K562 (cell line): ENCODE measurements at regions not wholly inside any gene's neighbourhood (a gene's known extent, or its start where the extent isn't known, plus 50 kb on each side); places are given as distances from the start of the nearest gene placed in this dataset.

ENCODE experiments used
- C11orf30 ChIP-seq: fragments of 450-650 bp; IDR thresholded peaks from 2 replicates; pipeline ENCODE4 v1.6.1; 2016; ENCODE audit warnings: low read depth, mild to moderate bottlenecking
- CREM ChIP-seq: IDR thresholded peaks from 2 replicates; pipeline ENCODE4 v1.6.1; 2014; ENCODE audit warnings: antibody characterized with exemption, low read depth
- CTBP1 ChIP-seq: fragments of 450-650 bp; IDR thresholded peaks from 2 replicates; pipeline ENCODE4 v1.6.1; 2016; ENCODE audit warnings: borderline replicate concordance
- EP300 ChIP-seq: IDR thresholded peaks from 2 replicates; pipeline ENCODE4 v1.6.1; 2012; ENCODE audit warnings: low read length, improper control_type of control experiment
- ERF ChIP-seq: fragments of 450-650 bp; formaldehyde crosslinking; IDR thresholded peaks from 2 replicates; pipeline ENCODE4 v1.4.0; 2020; ENCODE audit warnings: mild to moderate bottlenecking, mixed read lengths
- ETV1 ChIP-seq: fragments of 450-650 bp; conservative IDR thresholded peaks from 2 replicates; pipeline ENCODE4 v1.6.1; 2016; ENCODE audit warnings: missing genetic modification characterization, control low read depth, low read depth, missing compliant biosample characterization
- HBP1 ChIP-seq: fragments of 450-650 bp; formaldehyde crosslinking; IDR thresholded peaks from 2 replicates; pipeline ENCODE4 v1.4.0; 2022; ENCODE audit warnings: missing genetic modification characterization
- IRF2 ChIP-seq: sonication (generic); formaldehyde crosslinking; IDR thresholded peaks from 2 replicates; pipeline ENCODE4 v1.8.1; 2022; ENCODE audit warnings: mild to moderate bottlenecking, missing genetic modification reagents
- JUND ChIP-seq, 2 experiments: IDR thresholded peaks; 2 replicates in 1 of 2; 3 replicates in 1 of 2; pipeline ENCODE4 v1.6.1; 2011; ENCODE audit warnings: borderline replicate concordance in 2 of 2, low read depth in 2 of 2, low read length in 2 of 2, improper control_type of control experiment in 1 of 2, missing biosample characterization in 1 of 2, missing genetic modification characterization in 1 of 2, missing genetic modification reagents in 1 of 2
- MAFK ChIP-seq: IDR thresholded peaks from 2 replicates; pipeline ENCODE4 v1.6.1; 2011; ENCODE audit warnings: low read length, improper control_type of control experiment
- MXI1 ChIP-seq: IDR thresholded peaks from 2 replicates; pipeline ENCODE4 v1.6.1; 2011; ENCODE audit warnings: low read depth, mild to moderate bottlenecking, improper control_type of control experiment, low read length
- NR4A1 ChIP-seq, 2 experiments: fragments of 250-450 bp in 1 of 2; fragments of 450-650 bp in 1 of 2; sonication (Bioruptor Pico) in 1 of 2; IDR thresholded peaks; 2 replicates each; pipeline versions ENCODE4 v1.4.0 to v1.6.1; 2016 to 2020; ENCODE audit warnings: mild to moderate bottlenecking in 2 of 2, missing compliant biosample characterization in 1 of 2, missing genetic modification characterization in 1 of 2, moderate library complexity in 1 of 2
- PHTF2 ChIP-seq: fragments of 250-450 bp; sonication (Bioruptor Pico); IDR thresholded peaks from 2 replicates; pipeline ENCODE4 v1.5.0; 2021; ENCODE audit warnings: mild to moderate bottlenecking
- RBM14 ChIP-seq: fragments of 200-400 bp; formaldehyde crosslinking; IDR thresholded peaks from 2 replicates; pipeline ENCODE4 v1.6.1; 2018; ENCODE audit warnings: low read depth, mild to moderate bottlenecking, low read length, moderate library complexity, borderline replicate concordance; ENCODE audit not compliant: insufficient read depth
- SMARCA5 ChIP-seq: fragments of 450-650 bp; IDR thresholded peaks from 2 replicates; pipeline ENCODE4 v1.6.1; 2016
- SRSF3 ChIP-seq: fragments of 200-400 bp; formaldehyde crosslinking; IDR thresholded peaks from 2 replicates; pipeline ENCODE4 v1.6.1; 2016; ENCODE audit warnings: mild to moderate bottlenecking, low read length, moderate library complexity; ENCODE audit not compliant: insufficient read depth
- STAT6 ChIP-seq: sonication (generic); formaldehyde crosslinking; IDR thresholded peaks from 2 replicates; pipeline ENCODE4 v1.8.1; 2023; ENCODE audit warnings: mild to moderate bottlenecking, missing genetic modification reagents
- TAL1 ChIP-seq: fragments of 450-650 bp; IDR thresholded peaks from 2 replicates; pipeline ENCODE4 v1.6.1; 2016; ENCODE audit warnings: mild to moderate bottlenecking
- TBL1XR1 ChIP-seq, 2 experiments: IDR thresholded peaks; 2 replicates each; pipeline ENCODE4 v1.6.1; 2012; ENCODE audit warnings: improper control_type of control experiment in 2 of 2, low read length in 2 of 2, mild to moderate bottlenecking in 1 of 2
- TBP ChIP-seq: optimal IDR thresholded peaks from 2 replicates; pipeline ENCODE3; 2011; ENCODE audit warnings: low read depth, low read length, improper control_type of control experiment
- VEZF1 ChIP-seq: fragments of 200-800 bp; sonication (Bioruptor generic); IDR thresholded peaks from 2 replicates; pipeline ENCODE4 v1.6.1; 2017; ENCODE audit warnings: missing genetic modification characterization, missing compliant biosample characterization
- ZFP36 ChIP-seq: fragments of 150-350 bp; IDR thresholded peaks from 2 replicates; pipeline ENCODE4 v1.6.1; 2018; ENCODE audit warnings: low read length, low read depth; ENCODE audit not compliant: partially characterized antibody
- ZNF3 ChIP-seq: fragments of 250-450 bp; sonication (Bioruptor Pico); IDR thresholded peaks from 2 replicates; pipeline ENCODE4 v1.5.0; 2021; ENCODE audit warnings: mild to moderate bottlenecking, moderate library complexity
- ZNF586 ChIP-seq: fragments of 450-650 bp; formaldehyde crosslinking; conservative IDR thresholded peaks from 2 replicates; pipeline ENCODE4 v1.4.0; 2020; ENCODE audit warnings: mild to moderate bottlenecking, moderate library complexity

GRCh38 chr4:108359986-108360681 lies 191.4 kb upstream of the LEF1 start (continued):
- TF ChIP-seq HBP1 (CRISPR knock-in tag) (no peak), MAFK (peak; percentile 11; the same call in 1 of the 2 replicates), ETV1 (tag) (peak; percentile 36; the same call in 1 of the 2 replicates), C11orf30 (peak; percentile 79), ZFP36 (no peak), EP300 (peak; percentile 74), TBL1XR1 (IDR thresholded peaks at IDR 0.05; ENCODE audit: low read length in 2 of 2) (peak in 1 of 2 experiments; percentile 66; a peak in 1 of 4 replicates), TBP (peak; percentile 57), SMARCA5 (no peak), NR4A1 (CRISPR knock-in tag; IDR thresholded peaks at IDR 0.05) (no peak), NR4A1 (tag; IDR thresholded peaks at IDR 0.05) (no peak), ZNF3 (CRISPR knock-in tag) (no peak), RBM14 (no peak), CTBP1 (peak; percentile 70), ZNF586 (CRISPR knock-in tag) (no peak), PHTF2 (CRISPR knock-in tag) (no peak), TAL1 (peak; percentile 76; the same call in 1 of the 2 replicates), VEZF1 (0 out of 2 replicates have a peak, but pooled peaks have one; percentile 12), STAT6 (CRISPR knock-in tag) (peak; percentile 41; the same call in 1 of the 2 replicates), SRSF3 (no peak), CREM (peak; percentile 50), JUND (IDR thresholded peaks at IDR 0.05; ENCODE audit: borderline replicate concordance, low read depth, low read length) (peak; percentile 60), JUND (tag; IDR thresholded peaks at IDR 0.05; ENCODE audit: borderline replicate concordance, low read depth, low read length) (peak; percentile 71; the same call in 2 of the 3 replicates), MXI1 (0 out of 2 replicates have a peak, but pooled peaks have one; percentile 16), IRF2 (CRISPR knock-in tag) (no peak), ERF (no peak)
